ENCODE measurements at regions not wholly inside any gene's neighbourhood (a gene's known extent, or its start where the extent isn't known, plus 50 kb on each side); places are given as distances from the start of the nearest gene placed in this dataset.

DNA sequence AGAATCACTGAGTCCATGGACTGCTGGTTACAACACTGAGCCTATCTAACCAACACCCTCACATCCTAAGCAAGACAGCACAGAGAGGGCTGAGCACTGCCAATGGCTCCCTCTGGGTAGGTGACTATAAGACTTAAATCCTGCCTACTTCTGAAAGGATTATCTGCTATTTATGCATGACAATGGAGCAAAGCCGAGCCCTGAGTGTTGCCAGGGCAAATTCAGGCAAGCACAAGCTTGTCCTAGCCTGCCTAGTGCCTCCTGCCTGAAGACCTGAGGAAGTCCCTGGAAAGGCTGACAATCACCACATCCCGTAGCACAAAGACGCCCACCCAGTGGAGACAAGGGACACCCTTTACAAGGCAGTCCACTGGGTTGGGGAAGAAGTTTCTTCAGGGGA lies 129.7 kb downstream of the OSR1 start:
- TF ChIP-seq, protein P1, sequence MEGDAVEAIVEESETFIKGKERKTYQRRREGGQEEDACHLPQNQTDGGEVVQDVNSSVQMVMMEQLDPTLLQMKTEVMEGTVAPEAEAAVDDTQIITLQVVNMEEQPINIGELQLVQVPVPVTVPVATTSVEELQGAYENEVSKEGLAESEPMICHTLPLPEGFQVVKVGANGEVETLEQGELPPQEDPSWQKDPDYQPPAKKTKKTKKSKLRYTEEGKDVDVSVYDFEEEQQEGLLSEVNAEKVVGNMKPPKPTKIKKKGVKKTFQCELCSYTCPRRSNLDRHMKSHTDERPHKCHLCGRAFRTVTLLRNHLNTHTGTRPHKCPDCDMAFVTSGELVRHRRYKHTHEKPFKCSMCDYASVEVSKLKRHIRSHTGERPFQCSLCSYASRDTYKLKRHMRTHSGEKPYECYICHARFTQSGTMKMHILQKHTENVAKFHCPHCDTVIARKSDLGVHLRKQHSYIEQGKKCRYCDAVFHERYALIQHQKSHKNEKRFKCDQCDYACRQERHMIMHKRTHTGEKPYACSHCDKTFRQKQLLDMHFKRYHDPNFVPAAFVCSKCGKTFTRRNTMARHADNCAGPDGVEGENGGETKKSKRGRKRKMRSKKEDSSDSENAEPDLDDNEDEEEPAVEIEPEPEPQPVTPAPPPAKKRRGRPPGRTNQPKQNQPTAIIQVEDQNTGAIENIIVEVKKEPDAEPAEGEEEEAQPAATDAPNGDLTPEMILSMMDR (IDR thresholded peaks at IDR 0.05; ENCODE audit: borderline replicate concordance, extremely low read depth, low read length, poor library complexity, severe bottlenecking): no peak
- TF ChIP-seq EZH2 (IDR thresholded peaks at IDR 0.05; ENCODE audit: borderline replicate concordance, low read depth, low read length, severe bottlenecking): no peak
